Suprapubic skin (tissue), 4 donors: ENCODE measurements at regions not wholly inside any gene's neighbourhood (a gene's known extent, or its start where the extent isn't known, plus 50 kb on each side); places are given as distances from the start of the nearest gene placed in this dataset.

ENCODE experiments used
- DNase-seq, 2 donors: peaks; one replicate each; pipeline ENCODE4 v3.0.0-alpha.2; 2019; ENCODE audit warnings: low spot score in 2 of 2
- H3K27ac ChIP-seq: fragments of 200-600 bp; sonication (generic); one replicate; pipeline ENCODE4 v1.5.1; 2019
- H3K27me3 ChIP-seq: fragments of 200-600 bp; sonication (generic); one replicate; pipeline ENCODE4 v1.5.1; 2019
- H3K36me3 ChIP-seq: fragments of 200-600 bp; sonication (generic); one replicate; pipeline ENCODE4 v1.5.1; 2019
- H3K4me1 ChIP-seq: fragments of 200-600 bp; sonication (generic); one replicate; pipeline ENCODE4 v1.5.1; 2019
- H3K4me3 ChIP-seq: fragments of 200-600 bp; sonication (generic); one replicate; pipeline ENCODE4 v1.5.1; 2019; ENCODE audit warnings: mild to moderate bottlenecking
- H3K9me3 ChIP-seq: fragments of 200-600 bp; sonication (generic); one replicate; pipeline ENCODE4 v1.5.1; 2019
- EP300 ChIP-seq: sonication (generic); formaldehyde crosslinking; IDR thresholded peaks from one replicate; pipeline ENCODE4 v1.6.1; 2017; ENCODE audit warnings: antibody characterized with exemption
- POLR2A ChIP-seq, 2 donors: fragments of 450-650 bp; IDR thresholded peaks; one replicate each; pipeline ENCODE4 v1.6.1; 2017; ENCODE audit warnings: antibody characterized with exemption in 2 of 2, mild to moderate bottlenecking in 2 of 2, moderate library complexity in 2 of 2
- POLR2AphosphoS5 ChIP-seq, 3 donors: sonication (generic); formaldehyde crosslinking; IDR thresholded peaks; one replicate each; pipeline ENCODE4 v1.6.1; 2017; ENCODE audit warnings: antibody characterized with exemption in 3 of 3
- WGBS: methylation state at CpG from one replicate; pipeline ENCODE4 v1.1.5; 2018; 5-methylcytosine and 5-hydroxymethylcytosine counted together
- TF ChIP-seq, protein P1 (sequence below), 2 donors: fragments of 200-600 bp in 1 of 2; fragments of 450-650 bp in 1 of 2; sonication (generic) in 1 of 2; IDR thresholded peaks; one replicate each; pipeline ENCODE4 v1.5.1; 2016 to 2019; ENCODE audit warnings: antibody characterized with exemption in 2 of 2, mild to moderate bottlenecking in 1 of 2, moderate library complexity in 1 of 2

GRCh38 chr3:154977666-154978065 is 102.5 kb upstream of the MME start:
- Histone ChIP-seq H3K4me3 (no peak overlapping the region), H3K27me3 (no peaks in the 10 kb centered on the region), H3K36me3 (no peaks in the 10 kb centered on the region), H3K27ac (no peak overlapping the region), H3K9me3 (no peaks in the 10 kb centered on the region), H3K4me1 (no peaks in the 10 kb centered on the region)
- WGBS = 50% methylated on average over 1 of the region's 1 CpG
- TF ChIP-seq POLR2A (IDR thresholded peaks at IDR 0.05) = no peak
- TF ChIP-seq POLR2AphosphoS5 (IDR thresholded peaks at IDR 0.05) = no peak
- TF ChIP-seq, protein P1, sequence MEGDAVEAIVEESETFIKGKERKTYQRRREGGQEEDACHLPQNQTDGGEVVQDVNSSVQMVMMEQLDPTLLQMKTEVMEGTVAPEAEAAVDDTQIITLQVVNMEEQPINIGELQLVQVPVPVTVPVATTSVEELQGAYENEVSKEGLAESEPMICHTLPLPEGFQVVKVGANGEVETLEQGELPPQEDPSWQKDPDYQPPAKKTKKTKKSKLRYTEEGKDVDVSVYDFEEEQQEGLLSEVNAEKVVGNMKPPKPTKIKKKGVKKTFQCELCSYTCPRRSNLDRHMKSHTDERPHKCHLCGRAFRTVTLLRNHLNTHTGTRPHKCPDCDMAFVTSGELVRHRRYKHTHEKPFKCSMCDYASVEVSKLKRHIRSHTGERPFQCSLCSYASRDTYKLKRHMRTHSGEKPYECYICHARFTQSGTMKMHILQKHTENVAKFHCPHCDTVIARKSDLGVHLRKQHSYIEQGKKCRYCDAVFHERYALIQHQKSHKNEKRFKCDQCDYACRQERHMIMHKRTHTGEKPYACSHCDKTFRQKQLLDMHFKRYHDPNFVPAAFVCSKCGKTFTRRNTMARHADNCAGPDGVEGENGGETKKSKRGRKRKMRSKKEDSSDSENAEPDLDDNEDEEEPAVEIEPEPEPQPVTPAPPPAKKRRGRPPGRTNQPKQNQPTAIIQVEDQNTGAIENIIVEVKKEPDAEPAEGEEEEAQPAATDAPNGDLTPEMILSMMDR (IDR thresholded peaks at IDR 0.05) = no peak
- no peak for TF ChIP-seq EP300
- no peak for DNase-seq

GRCh38 chr3:154976072-154976983 is 103.8 kb upstream of the MME start:
- WGBS = 90% methylated on average over 5 of the region's 5 CpGs
- no peaks in the 10 kb centered on the region for H3K36me3 ChIP-seq
- H3K27me3 ChIP-seq = no peaks in the 10 kb centered on the region
- H3K9me3 ChIP-seq = no peaks in the 10 kb centered on the region
- H3K4me3 ChIP-seq = no peak overlapping the region
- DNase-seq = no peak
- TF ChIP-seq POLR2AphosphoS5 (IDR thresholded peaks at IDR 0.05) (no peak), POLR2A (IDR thresholded peaks at IDR 0.05) (no peak)
- no peak overlapping the region for H3K27ac ChIP-seq
- H3K4me1 ChIP-seq = no peaks in the 10 kb centered on the region

DNA sequence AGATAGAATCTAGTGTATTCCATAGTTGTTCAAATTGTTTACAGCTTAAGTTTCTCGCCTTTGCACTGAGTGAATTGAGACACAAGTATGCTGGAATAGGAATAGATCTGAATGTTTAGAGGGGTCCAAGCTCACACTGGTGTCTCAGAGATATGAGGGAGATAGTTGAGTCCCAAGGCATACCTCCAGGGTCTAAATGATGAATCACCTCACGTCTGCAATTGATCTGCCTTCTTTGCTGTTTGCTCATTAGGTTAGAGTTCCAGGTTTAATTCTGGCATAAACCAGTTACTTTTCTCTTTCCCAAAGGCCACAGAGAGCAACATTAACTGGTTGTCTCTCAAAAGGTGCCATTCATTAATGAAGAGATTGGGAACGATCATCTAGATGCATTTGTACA is 106.3 kb upstream of the MME start:
- 81% methylated on average over 3 of the region's 3 CpGs for WGBS
- H3K9me3 ChIP-seq = no peaks in the 10 kb centered on the region
- no peaks in the 10 kb centered on the region for H3K27me3 ChIP-seq
- TF ChIP-seq POLR2A (IDR thresholded peaks at IDR 0.05) = no peak
- TF ChIP-seq EP300 = no peak
- no peak for TF ChIP-seq POLR2AphosphoS5 (IDR thresholded peaks at IDR 0.05)
- TF ChIP-seq, protein P1 (IDR thresholded peaks at IDR 0.05) = no peak
- no peak overlapping the region for H3K4me3 ChIP-seq
- no peaks in the 10 kb centered on the region for H3K4me1 ChIP-seq
- no peak for DNase-seq
- H3K36me3 ChIP-seq = no peaks in the 10 kb centered on the region
- no peak overlapping the region for H3K27ac ChIP-seq

DNA sequence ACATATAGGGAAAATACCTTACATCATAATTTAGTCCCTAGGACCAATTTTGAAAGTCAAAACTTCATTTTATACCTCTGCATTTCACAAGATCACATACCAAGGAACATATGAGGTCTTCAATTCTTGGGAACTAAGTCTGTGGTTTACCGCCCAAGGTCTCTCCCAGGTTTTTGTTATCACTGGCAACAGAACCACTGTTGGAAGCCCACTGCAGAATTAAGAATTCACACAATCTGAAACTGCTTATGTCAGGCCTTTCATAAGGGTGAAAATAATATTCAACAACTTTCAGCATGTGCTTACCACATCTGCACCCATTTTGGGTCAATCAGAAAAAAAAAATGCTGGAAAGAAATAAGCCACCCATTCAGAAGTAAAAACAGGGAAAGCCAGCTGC is 107.2 kb upstream of the MME start:
- Histone ChIP-seq H3K36me3 (no peaks in the 10 kb centered on the region), H3K9me3 (no peaks in the 10 kb centered on the region), H3K4me3 (no peak overlapping the region), H3K4me1 (no peaks in the 10 kb centered on the region), H3K27me3 (no peaks in the 10 kb centered on the region), H3K27ac (no peak overlapping the region)
- no peak for TF ChIP-seq POLR2AphosphoS5 (IDR thresholded peaks at IDR 0.05)
- WGBS = 79% methylated on average over 1 of the region's 1 CpG
- DNase-seq = no peak

- no peaks in the 10 kb centered on the region for H3K9me3 ChIP-seq
- WGBS = 31% methylated on average over 2 of the region's 2 CpGs
- H3K27ac ChIP-seq = peak overlapping the region; percentile 75
- no peaks in the 10 kb centered on the region for H3K36me3 ChIP-seq
- no peaks in the 10 kb centered on the region for H3K4me1 ChIP-seq
- no peak for DNase-seq
- TF ChIP-seq POLR2A (IDR thresholded peaks at IDR 0.05) = no peak
- TF ChIP-seq POLR2AphosphoS5 (IDR thresholded peaks at IDR 0.05) = no peak
- no peaks in the 10 kb centered on the region for H3K27me3 ChIP-seq
- no peak overlapping the region for H3K4me3 ChIP-seq
Measured at GRCh38 chr3:154971771-154972326, 108.3 kb upstream of the MME start.

- Histone ChIP-seq H3K27me3 (no peaks in the 10 kb centered on the region), H3K4me3 (no peak overlapping the region), H3K4me1 (no peaks in the 10 kb centered on the region), H3K36me3 (no peaks in the 10 kb centered on the region), H3K27ac (peak overlapping the region; percentile 75), H3K9me3 (no peaks in the 10 kb centered on the region)
- no peak for TF ChIP-seq POLR2AphosphoS5 (IDR thresholded peaks at IDR 0.05)
- TF ChIP-seq, protein P1 (IDR thresholded peaks at IDR 0.05) = no peak
- TF ChIP-seq EP300 = no peak
- TF ChIP-seq POLR2A (IDR thresholded peaks at IDR 0.05) = no peak
- no peak for DNase-seq
- 63% methylated on average over 7 of the region's 7 CpGs for WGBS
Measured at GRCh38 chr3:154971341-154971740, 108.8 kb upstream of the MME start.
